PC-9 (cell line): ENCODE measurements at regions not wholly inside any gene's neighbourhood (a gene's known extent, or its start where the extent isn't known, plus 50 kb on each side); places are given as distances from the start of the nearest gene placed in this dataset.

ENCODE experiments used
- BruUV-seq: library from RNA; stranded (reverse); fragments of 400-500 nt; replicated peaks from 2 replicates; lab custom pipeline; 2021; lab: Mats Ljungman, UMichigan
- CTCF ChIA-PET: fragments of 300-600 bp; sonication (Branson Sonifier 250); formaldehyde crosslinking; loops from one replicate; lab custom pipeline; 2022; ENCODE audit warnings: antibody characterized with exemption; lab: Charles Lee
- POLR2A ChIA-PET: fragments of 300-600 bp; sonication (Branson Sonifier 250); formaldehyde crosslinking; loops from one replicate; lab custom pipeline; 2022; ENCODE audit warnings: antibody characterized with exemption; ENCODE audit not compliant: unreplicated experiment; lab: Charles Lee
- DNase-seq, 2 experiments: peaks; one replicate each; pipeline versions ENCODE4 v3.0.0 to v3.0.0-alpha.2; 2015 to 2022; ENCODE audit warnings: mixed read lengths in 1 of 2
- H2AFZ ChIP-seq: fragments of 200-600 bp; sonication (generic); 2 replicates; pipeline ENCODE4 v1.8.1; 2017; ENCODE audit warnings: antibody characterized with exemption
- H3F3A ChIP-seq: fragments of 200-600 bp; sonication (generic); 2 replicates; pipeline ENCODE4 v1.8.1; 2017; ENCODE audit warnings: antibody characterized with exemption, mild to moderate bottlenecking, low read depth; ENCODE audit not compliant: insufficient read depth
- H3K27ac ChIP-seq: fragments of 200-600 bp; sonication (generic); 2 replicates; pipeline ENCODE4 v1.6.1; 2016; ENCODE audit warnings: mixed run types
- H3K27me3 ChIP-seq: fragments of 200-600 bp; sonication (generic); 2 replicates; pipeline ENCODE4 v1.6.1; 2016; ENCODE audit warnings: low read depth, mixed run types; ENCODE audit not compliant: insufficient read depth
- H3K36me3 ChIP-seq: fragments of 200-600 bp; sonication (generic); 2 replicates; pipeline ENCODE4 v1.6.1; 2016; ENCODE audit warnings: low read depth, mixed run types
- H3K4me1 ChIP-seq: fragments of 200-600 bp; sonication (generic); replicated peaks from 2 replicates; pipeline ENCODE4 v1.6.1; 2016; ENCODE audit warnings: mixed run types; ENCODE audit not compliant: insufficient read depth
- H3K4me2 ChIP-seq: fragments of 200-600 bp; sonication (generic); 2 replicates; pipeline ENCODE4 v1.6.1; 2017; ENCODE audit warnings: mixed run types
- H3K4me3 ChIP-seq: fragments of 200-600 bp; sonication (generic); 2 replicates; pipeline ENCODE4 v1.6.1; 2016; ENCODE audit warnings: mixed run types
- H3K79me2 ChIP-seq: fragments of 200-600 bp; sonication (generic); 2 replicates; pipeline ENCODE4 v1.6.1; 2017; ENCODE audit warnings: low read depth, mixed run types
- H3K9me2 ChIP-seq: fragments of 200-600 bp; sonication (generic); 2 replicates; pipeline ENCODE4 v1.8.1; 2017; ENCODE audit warnings: mild to moderate bottlenecking; ENCODE audit not compliant: insufficient read depth
- H3K9me3 ChIP-seq: fragments of 200-600 bp; sonication (generic); 2 replicates; pipeline ENCODE4 v1.8.1; 2016; ENCODE audit warnings: low read depth; ENCODE audit not compliant: insufficient read depth
- H4K20me1 ChIP-seq: fragments of 200-600 bp; sonication (generic); 2 replicates; pipeline ENCODE4 v1.8.1; 2017; ENCODE audit not compliant: insufficient read depth
- CTCF ChIP-seq: fragments of 200-600 bp; sonication (generic); conservative IDR thresholded peaks from 2 replicates; pipeline ENCODE4 v1.6.1; 2017; ENCODE audit warnings: mixed run types, antibody characterized with exemption, mild to moderate bottlenecking, moderate library complexity
- EZH2 ChIP-seq: fragments of 200-600 bp; sonication (generic); IDR thresholded peaks from 2 replicates; pipeline ENCODE4 v1.8.0; 2017; ENCODE audit warnings: antibody characterized with exemption, low read depth
- intact Hi-C: fragments of 100-400 bp; cut with micrococcal nuclease; formaldehyde crosslinking; loops from one replicate; pipeline ENCODE4 v1.10.0; 2022; ENCODE audit not compliant: unreplicated experiment

- H3K27me3 ChIP-seq: peaks cover 29% of the 10 kb centered on the region
- H2AFZ ChIP-seq: no peak overlapping the region
- H3K79me2 ChIP-seq: no peaks in the 10 kb centered on the region
- H3K4me1 ChIP-seq: no peaks in the 10 kb centered on the region
- no peaks in the 10 kb centered on the region for H3K9me2 ChIP-seq
- no peak for TF ChIP-seq EZH2
- TF ChIP-seq CTCF: no peak
- DNase-seq: peak in 1 of 2 experiments; percentile 50
- no peaks in the 10 kb centered on the region for H3K36me3 ChIP-seq
- POLR2A ChIA-PET: no interaction called here
- no peaks in the 10 kb centered on the region for H3K9me3 ChIP-seq
- no peak overlapping the region for H3K4me3 ChIP-seq
- H3F3A ChIP-seq: no peaks in the 10 kb centered on the region
- no TSS peak for BruUV-seq
- CTCF ChIA-PET: no interaction called here
- intact Hi-C loops: no loop called here
- H3K27ac ChIP-seq: no peak overlapping the region
- H3K4me2 ChIP-seq: no peak overlapping the region
- H4K20me1 ChIP-seq: no peaks in the 10 kb centered on the region
Measured at GRCh38 chr2:84297155-84297554, 161.9 kb downstream of the SUCLG1 start.

DNA sequence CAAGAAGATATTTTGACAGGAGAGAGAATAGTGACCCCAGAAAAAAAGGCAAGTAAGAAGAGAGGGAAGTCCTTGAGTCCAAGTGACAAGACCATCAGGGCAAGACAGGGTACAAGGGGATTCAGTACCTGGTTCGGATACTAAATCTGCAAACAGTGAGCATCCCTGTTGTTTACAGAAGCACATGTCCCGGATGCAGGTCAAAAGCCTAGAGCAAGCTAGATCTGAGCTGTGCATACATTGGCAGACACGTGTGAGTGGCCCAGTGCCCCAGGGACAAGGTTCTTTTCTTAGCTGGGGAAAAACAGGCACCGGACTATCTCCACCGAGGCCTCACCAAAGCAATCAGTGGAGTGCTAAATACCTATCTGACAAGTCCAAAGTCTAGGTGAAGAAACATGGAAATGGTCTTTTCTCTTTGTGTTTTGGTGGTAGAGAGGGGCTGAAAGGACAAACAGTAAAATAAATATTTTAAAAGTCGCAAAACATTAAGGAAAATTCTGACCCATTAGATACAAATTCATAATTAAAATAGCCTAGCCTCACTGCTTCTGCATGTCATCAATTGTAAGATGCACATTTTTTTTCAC is 165.2 kb downstream of the SUCLG1 start:
- H3K79me2 ChIP-seq: no peaks in the 10 kb centered on the region
- H3K4me3 ChIP-seq: no peak overlapping the region
- no peaks in the 10 kb centered on the region for H3K4me1 ChIP-seq
- peaks cover 7% of the 10 kb centered on the region; the same call in 1 of the 2 replicates for H3K27me3 ChIP-seq
- H3K9me2 ChIP-seq: no peaks in the 10 kb centered on the region
- intact Hi-C loops: no loop called here
- POLR2A ChIA-PET: no interaction called here
- CTCF ChIA-PET: no interaction called here
- DNase-seq: no peak
- H3K27ac ChIP-seq: no peak overlapping the region
- no peaks in the 10 kb centered on the region for H3K9me3 ChIP-seq
- H4K20me1 ChIP-seq: no peaks in the 10 kb centered on the region
- no TSS peak for BruUV-seq
- no peaks in the 10 kb centered on the region for H3F3A ChIP-seq
- H3K4me2 ChIP-seq: no peak overlapping the region
- no peak overlapping the region for H2AFZ ChIP-seq
- TF ChIP-seq EZH2 (no peak), CTCF (no peak)
- no peaks in the 10 kb centered on the region for H3K36me3 ChIP-seq

DNA sequence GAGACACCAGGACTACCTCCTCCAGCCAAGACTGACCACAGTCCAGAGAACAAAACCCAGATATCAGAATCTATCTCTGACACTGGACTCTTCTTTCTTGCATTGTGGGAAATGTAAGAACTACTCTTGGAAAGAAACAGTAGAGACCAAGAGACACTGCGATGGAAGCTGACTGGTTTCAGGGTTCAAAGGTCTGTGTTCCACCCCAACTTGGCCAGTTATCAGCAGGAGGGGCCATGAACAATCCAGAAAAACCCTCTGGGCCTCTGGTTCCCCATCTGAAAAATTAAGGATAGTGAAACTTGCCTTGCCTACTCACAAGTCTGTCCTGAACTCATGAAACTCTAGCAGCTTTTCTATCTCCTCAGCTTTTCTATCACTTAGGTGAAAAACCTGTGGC is 166.5 kb downstream of the SUCLG1 start:
- CTCF ChIA-PET: no interaction called here

More for the DNA sequence above, 166.5 kb downstream of the SUCLG1 start:
- Histone ChIP-seq H3F3A (no peaks in the 10 kb centered on the region), H3K27ac (no peak overlapping the region), H2AFZ (no peak overlapping the region), H4K20me1 (no peaks in the 10 kb centered on the region), H3K9me2 (no peaks in the 10 kb centered on the region), H3K79me2 (no peaks in the 10 kb centered on the region), H3K4me3 (no peak overlapping the region), H3K36me3 (no peaks in the 10 kb centered on the region), H3K9me3 (no peaks in the 10 kb centered on the region), H3K27me3 (no peaks in the 10 kb centered on the region), H3K4me1 (no peaks in the 10 kb centered on the region), H3K4me2 (no peak overlapping the region)
- BruUV-seq: no TSS peak
- no peak for TF ChIP-seq CTCF
- TF ChIP-seq EZH2: no peak
- DNase-seq: no peak
- POLR2A ChIA-PET: no interaction called here
- intact Hi-C loops: no loop called here
